IMR-90 (cell line): ENCODE measurements at regions not wholly inside any gene's neighbourhood (a gene's known extent, or its start where the extent isn't known, plus 50 kb on each side); places are given as distances from the start of the nearest gene placed in this dataset.
A peak's percentile ranks its signal among the peaks of the same experiment; 100 is the strongest.
"Not testable (repeated sequence)": the region's sequence is repeated elsewhere in the genome, so short reads cannot be mapped to it uniquely, and the experiment has no call there.

Experiments used
- ATAC-seq: fragments of 200-7000 bp; cut with Tn5 transposase; 2 replicates; pipeline ENCODE4 v1.9.1; 2020; ENCODE audit warnings: low read depth, mild to moderate bottlenecking, moderate library complexity
- BruUV-seq: library from RNA; stranded (reverse); fragments of 400-500 nt; replicated peaks from 2 replicates; lab custom pipeline; 2021; lab: Mats Ljungman, UMichigan
- CTCF ChIA-PET: fragments of 300-600 bp; formaldehyde crosslinking; extraction: SDS; loops from one replicate; lab custom pipeline; 2021; ENCODE audit warnings: antibody characterized with exemption; lab: Yijun Ruan, JAX
- POLR2A ChIA-PET: fragments of 300-600 bp; sonication (Branson Sonifier 250); formaldehyde crosslinking; loops from one replicate; lab custom pipeline; 2022; ENCODE audit warnings: antibody characterized with exemption; ENCODE audit not compliant: unreplicated experiment; lab: Charles Lee
- DNase-seq: peaks from one replicate; pipeline ENCODE4 v3.0.0; 2013
- H2AFZ ChIP-seq: replicated peaks from 2 replicates; pipeline ENCODE3; 2013; ENCODE audit warnings: low read length, mild to moderate bottlenecking; ENCODE audit not compliant: poor library complexity
- H2AK5ac ChIP-seq: 2 replicates; pipeline ENCODE4 v1.6.1; 2013; ENCODE audit warnings: low read depth, low read length, inconsistent platforms
- H2AK9ac ChIP-seq: replicated peaks from 2 replicates; pipeline ENCODE3; 2013; ENCODE audit warnings: mild to moderate bottlenecking, low read depth, low read length, moderate library complexity; ENCODE audit not compliant: poor library complexity
- H2BK120ac ChIP-seq: 2 replicates; pipeline ENCODE4 v1.6.1; 2013; ENCODE audit warnings: low read depth, low read length, inconsistent platforms
- H2BK15ac ChIP-seq: 3 replicates; pipeline ENCODE4 v1.6.1; 2013; ENCODE audit warnings: low read depth, low read length, inconsistent platforms
- H2BK20ac ChIP-seq: 2 replicates; pipeline ENCODE4 v1.6.1; 2013; ENCODE audit warnings: low read depth, mild to moderate bottlenecking, inconsistent platforms, low read length, moderate library complexity
- H2BK5ac ChIP-seq: 2 replicates; pipeline ENCODE4 v1.6.1; 2013; ENCODE audit warnings: mild to moderate bottlenecking, low read depth, low read length, inconsistent platforms; ENCODE audit not compliant: poor library complexity, severe bottlenecking
- H3K14ac ChIP-seq: replicated peaks from 2 replicates; pipeline ENCODE4 v1.6.1; 2013; ENCODE audit warnings: low read depth, low read length, inconsistent platforms
- H3K18ac ChIP-seq: 2 replicates; pipeline ENCODE4 v1.6.1; 2013; ENCODE audit warnings: low read depth, low read length, control low read depth
- H3K23ac ChIP-seq: 2 replicates; pipeline ENCODE4 v1.6.1; 2013; ENCODE audit warnings: low read depth, low read length, inconsistent platforms
- H3K27ac ChIP-seq: 2 replicates; pipeline ENCODE4 v1.5.1; 2013; ENCODE audit warnings: mild to moderate bottlenecking, control low read depth, low read length; ENCODE audit not compliant: insufficient read depth
- H3K27me3 ChIP-seq: 2 replicates; pipeline ENCODE4 v1.6.1; 2013; ENCODE audit warnings: low read length; ENCODE audit not compliant: control insufficient read depth, insufficient read depth
- H3K36me3 ChIP-seq: 2 replicates; pipeline ENCODE4 v1.6.1; 2013; ENCODE audit warnings: low read length, mixed read lengths; ENCODE audit not compliant: control insufficient read depth, insufficient read depth
- H3K4ac ChIP-seq: 2 replicates; pipeline ENCODE4 v1.6.1; 2013; ENCODE audit warnings: low read depth, low read length, inconsistent platforms
- H3K4me1 ChIP-seq: 2 replicates; pipeline ENCODE4 v1.6.1; 2013; ENCODE audit warnings: low read length, mixed read lengths; ENCODE audit not compliant: control insufficient read depth, insufficient read depth
- H3K4me2 ChIP-seq: 2 replicates; pipeline ENCODE4 v1.6.1; 2013; ENCODE audit warnings: low read depth, mild to moderate bottlenecking, control low read depth, low read length, moderate library complexity
- H3K4me3 ChIP-seq: 2 replicates; pipeline ENCODE4 v1.5.1; 2013; ENCODE audit warnings: low read depth, mild to moderate bottlenecking, control low read depth, low read length, moderate library complexity; ENCODE audit not compliant: insufficient read depth
- H3K56ac ChIP-seq: 2 replicates; pipeline ENCODE4 v1.6.1; 2013; ENCODE audit warnings: low read length, inconsistent platforms; ENCODE audit not compliant: insufficient read depth; ENCODE audit errors: extremely low read depth
- H3K79me1 ChIP-seq, 2 experiments: 2 replicates each; pipeline ENCODE4 v1.6.1; 2013; ENCODE audit warnings: low read length in 2 of 2, inconsistent platforms in 1 of 2, low read depth in 1 of 2
- H3K9ac ChIP-seq: 2 replicates; pipeline ENCODE4 v1.6.1; 2013; ENCODE audit warnings: low read depth, low read length, control low read depth
- H3K9me1 ChIP-seq: 2 replicates; pipeline ENCODE4 v1.6.1; 2013; ENCODE audit warnings: low read length, inconsistent platforms; ENCODE audit not compliant: insufficient read depth
- H3K9me3 ChIP-seq: 2 replicates; pipeline ENCODE4 v1.6.1; 2013; ENCODE audit warnings: low read length; ENCODE audit not compliant: control insufficient read depth, insufficient read depth
- H4K20me1 ChIP-seq: 2 replicates; pipeline ENCODE4 v1.6.1; 2013; ENCODE audit warnings: low read length, inconsistent platforms; ENCODE audit not compliant: insufficient read depth
- H4K5ac ChIP-seq: 2 replicates; pipeline ENCODE4 v1.6.1; 2013; ENCODE audit warnings: mild to moderate bottlenecking, low read depth, low read length, control low read depth
- H4K8ac ChIP-seq, 2 experiments: 2 replicates each; pipeline ENCODE4 v1.6.1; 2013; ENCODE audit warnings: low read depth in 2 of 2, low read length in 2 of 2, control low read depth in 1 of 2, inconsistent platforms in 1 of 2
- H4K91ac ChIP-seq: 2 replicates; pipeline ENCODE4 v1.6.1; 2013; ENCODE audit warnings: low read depth, low read length, inconsistent platforms; ENCODE audit not compliant: insufficient read depth
- WGBS, 2 experiments: methylation state at CpG; one replicate each; pipeline versions ENCODE4 v1.1.5 to v1.1.7; 2013; ENCODE audit warnings: missing lambda C conversion rate in 2 of 2; ENCODE audit not compliant: insufficient read length in 1 of 2; ENCODE audit errors: extremely low coverage in 2 of 2; 5-methylcytosine and 5-hydroxymethylcytosine counted together
- dilution Hi-C: fragments of 300-500 bp; cut with HindIII; formaldehyde crosslinking; loops from one replicate; pipeline ENCODE4 v1.14.3; 2018; ENCODE audit warnings: low sequenced_read_pairs; ENCODE audit not compliant: unreplicated experiment
- in situ Hi-C: fragments of 300-500 bp; cut with MboI; formaldehyde crosslinking; loops from 3 replicates; pipeline ENCODE4 v1.14.3; 2019; ENCODE audit warnings: low sequenced_read_pairs, inconsistent platforms, mixed read lengths
- intact Hi-C: fragments of 100-400 bp; cut with micrococcal nuclease; formaldehyde crosslinking; loops from 2 replicates; pipeline ENCODE4 v1.10.0; 2022

DNA sequence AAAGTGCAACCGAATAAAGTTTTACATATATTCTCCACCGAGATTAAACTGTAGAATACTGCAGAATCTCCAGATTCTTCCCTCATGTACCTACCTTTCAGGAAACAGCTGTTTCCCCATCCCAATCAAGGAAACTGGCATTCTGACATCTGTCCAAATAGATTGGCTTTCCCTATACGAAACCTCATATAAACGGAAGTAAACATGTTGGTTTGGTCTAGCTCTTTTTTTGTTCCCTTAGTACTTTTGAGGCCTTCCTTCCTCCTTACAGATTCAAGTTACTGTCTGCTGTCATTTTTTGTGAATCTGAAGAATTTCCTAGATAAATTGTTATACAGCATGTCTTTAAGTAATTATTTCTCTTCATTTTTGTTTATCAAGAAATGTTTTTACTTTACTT, 554.6 kb downstream of the RPIA start:
- H3K9ac ChIP-seq, H3K14ac ChIP-seq, dilution Hi-C loops, H4K8ac ChIP-seq, H2AK5ac ChIP-seq, H2BK5ac ChIP-seq, H3K27me3 ChIP-seq, H3K18ac ChIP-seq, H2AFZ ChIP-seq, H2AK9ac ChIP-seq, H3K9me3 ChIP-seq, H3K56ac ChIP-seq, H2BK20ac ChIP-seq, H2BK15ac ChIP-seq, H3K9me1 ChIP-seq, H3K23ac ChIP-seq, H4K5ac ChIP-seq, ATAC-seq, DNase-seq, in situ Hi-C loops, H4K20me1 ChIP-seq, H2BK120ac ChIP-seq, POLR2A ChIA-PET, H3K27ac ChIP-seq, CTCF ChIA-PET, H4K91ac ChIP-seq, H3K79me1 ChIP-seq, H3K4me3 ChIP-seq, H3K36me3 ChIP-seq, H3K4me1 ChIP-seq, intact Hi-C loops, H3K4me2 ChIP-seq, BruUV-seq, H3K4ac ChIP-seq: not testable (repeated sequence)
- no CpG with 5 or more reads among the region's 4 CpGs for whole genome bisulfite sequencing, 2 experiments

DNA sequence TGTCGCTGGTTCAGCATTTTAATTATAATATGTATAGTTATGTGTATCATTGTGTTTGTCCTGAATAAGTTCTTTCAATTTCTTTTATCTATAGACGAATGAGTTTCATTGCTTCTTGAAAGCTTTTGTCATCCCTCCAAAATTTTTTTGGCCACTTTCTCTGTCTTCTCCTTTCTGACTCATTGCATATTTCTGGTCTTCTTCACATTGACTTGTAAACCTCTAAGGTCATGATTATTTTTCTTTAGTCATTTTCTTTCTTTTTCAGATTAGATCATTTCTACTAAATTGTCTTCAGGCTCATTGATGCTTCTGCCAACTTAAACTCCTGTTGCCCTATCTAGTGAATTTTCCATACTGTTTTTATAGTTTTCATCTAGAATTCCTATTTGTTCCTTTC, 555.1 kb downstream of the RPIA start:
- H3K4me1 ChIP-seq, H3K79me1 ChIP-seq, H4K20me1 ChIP-seq, H3K9me1 ChIP-seq, dilution Hi-C loops, H3K4ac ChIP-seq, H2BK5ac ChIP-seq, H3K4me2 ChIP-seq, H3K27ac ChIP-seq, H3K18ac ChIP-seq, H2BK120ac ChIP-seq, H2AFZ ChIP-seq, intact Hi-C loops, H3K56ac ChIP-seq, H4K5ac ChIP-seq, H4K91ac ChIP-seq, ATAC-seq, POLR2A ChIA-PET, H2AK9ac ChIP-seq, H2AK5ac ChIP-seq, H3K9me3 ChIP-seq, in situ Hi-C loops, H3K4me3 ChIP-seq, H2BK20ac ChIP-seq, H3K9ac ChIP-seq, CTCF ChIA-PET, H3K36me3 ChIP-seq, H4K8ac ChIP-seq, H2BK15ac ChIP-seq, H3K27me3 ChIP-seq, H3K23ac ChIP-seq, H3K14ac ChIP-seq, BruUV-seq: not testable (repeated sequence)
- no CpG with 5 or more reads among the region's 2 CpGs for WGBS, 2 experiments
- peak; percentile 0 for DNase-seq
